ENCODE measurements at regions not wholly inside any gene's neighbourhood (a gene's known extent, or its start where the extent isn't known, plus 50 kb on each side); places are given as distances from the start of the nearest gene placed in this dataset.

DNA sequence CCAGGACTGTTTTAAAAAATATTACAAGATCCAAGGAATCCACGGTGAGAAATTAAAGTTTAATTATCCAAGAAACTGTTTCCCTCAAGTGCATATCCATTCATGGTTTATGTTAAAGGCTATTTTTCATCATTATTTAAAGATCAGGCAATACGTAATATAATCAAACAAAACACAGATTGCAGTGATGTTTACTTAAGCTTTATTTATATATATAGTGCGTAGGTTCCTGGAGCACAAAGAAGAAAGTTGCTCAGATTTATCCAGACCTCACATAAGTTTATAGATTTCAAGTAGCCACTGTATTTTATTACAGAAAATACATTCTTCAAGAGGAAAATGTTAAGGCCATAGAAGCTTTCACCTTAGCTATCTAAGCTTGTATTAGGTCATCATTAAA is 210.0 kb upstream of the KLF14 start:
- H3K9me3 ChIP-seq (ENCODE audit: control insufficient read depth, insufficient read depth, low read length): no peaks in the 10 kb centered on the region
- H3K36me3 ChIP-seq (ENCODE audit: control insufficient read depth, insufficient read depth, low read length): no peaks in the 10 kb centered on the region
- H3K9ac ChIP-seq (ENCODE audit: low read depth, low read length): no peak overlapping the region
- no peak overlapping the region for H3K4me3 ChIP-seq (ENCODE audit: low read depth, low read length)
- H3K4me1 ChIP-seq (ENCODE audit: control insufficient read depth, insufficient read depth, low read length): peaks cover 38% of the 10 kb centered on the region
- H3K27ac ChIP-seq (ENCODE audit: low read depth, low read length): no peak overlapping the region
- no peaks in the 10 kb centered on the region for H3K27me3 ChIP-seq (ENCODE audit: control insufficient read depth, insufficient read depth, low read length)

- Histone ChIP-seq H3K4me3 (ENCODE audit: low read depth, low read length) (no peak overlapping the region), H3K27me3 (ENCODE audit: control insufficient read depth, insufficient read depth, low read length) (no peaks in the 10 kb centered on the region)
Observed at GRCh38 chr7:130944997-130945396, 211.0 kb upstream of the KLF14 start.

DNA sequence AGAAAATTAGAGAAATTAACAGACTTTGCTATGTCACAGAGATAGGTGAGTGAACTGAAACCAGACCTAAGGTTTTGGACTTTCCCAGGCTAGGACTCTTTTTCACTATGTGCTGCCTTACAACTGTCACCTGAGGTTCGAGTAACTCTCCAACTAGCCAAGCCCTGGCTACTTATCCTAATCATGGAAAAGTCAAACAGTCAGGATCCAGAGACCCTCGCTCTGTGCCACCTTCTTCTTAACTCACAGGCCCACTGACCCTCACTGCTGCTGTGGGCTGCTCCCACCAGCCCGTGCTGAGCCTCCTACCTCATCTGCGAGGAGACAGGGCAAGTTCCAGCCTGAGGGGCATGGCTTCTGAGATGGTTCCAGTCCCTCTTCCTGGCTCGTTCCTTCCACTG is 211.4 kb upstream of the KLF14 start:
- Histone ChIP-seq H3K9me3 (ENCODE audit: control insufficient read depth, insufficient read depth, low read length) (no peaks in the 10 kb centered on the region), H3K4me3 (ENCODE audit: low read depth, low read length) (no peak overlapping the region), H3K9ac (ENCODE audit: low read depth, low read length) (no peak overlapping the region), H3K27ac (ENCODE audit: low read depth, low read length) (no peak overlapping the region), H3K4me1 (ENCODE audit: control insufficient read depth, insufficient read depth, low read length) (peaks cover 26% of the 10 kb centered on the region; the same call in 1 of the 2 replicates), H3K36me3 (ENCODE audit: control insufficient read depth, insufficient read depth, low read length) (no peaks in the 10 kb centered on the region), H3K27me3 (ENCODE audit: control insufficient read depth, insufficient read depth, low read length) (no peaks in the 10 kb centered on the region)

More at GRCh38 chr7:130944997-130945396, 211.0 kb upstream of the KLF14 start:
- no peak overlapping the region for H3K9ac ChIP-seq (ENCODE audit: low read depth, low read length)
- peaks cover 28% of the 10 kb centered on the region for H3K4me1 ChIP-seq (ENCODE audit: control insufficient read depth, insufficient read depth, low read length)
- H3K9me3 ChIP-seq (ENCODE audit: control insufficient read depth, insufficient read depth, low read length): no peaks in the 10 kb centered on the region
- H3K27ac ChIP-seq (ENCODE audit: low read depth, low read length): no peak overlapping the region
- H3K36me3 ChIP-seq (ENCODE audit: control insufficient read depth, insufficient read depth, low read length): no peaks in the 10 kb centered on the region

DNA sequence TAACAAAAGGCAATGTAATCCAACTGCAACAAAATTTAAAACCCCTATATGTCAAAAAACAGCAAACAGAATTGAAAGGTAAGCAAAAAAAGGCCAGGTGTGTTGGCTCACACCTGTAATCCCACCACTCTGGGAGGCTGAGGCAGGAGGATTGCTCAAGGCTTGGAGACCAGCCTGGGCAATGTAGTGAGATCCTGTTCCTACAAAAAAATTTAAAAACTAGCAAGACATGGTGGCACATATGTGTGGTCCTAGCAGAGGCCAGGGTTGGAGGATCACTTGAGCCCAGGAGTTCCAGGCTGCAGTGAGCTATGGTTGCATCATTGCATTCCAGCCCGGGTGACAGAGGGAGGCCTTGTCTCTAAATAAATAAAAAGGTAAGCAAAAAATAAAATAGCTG is 212.1 kb upstream of the KLF14 start:
- Histone ChIP-seq H3K9ac (ENCODE audit: low read depth, low read length) (no peak overlapping the region), H3K4me1 (ENCODE audit: control insufficient read depth, insufficient read depth, low read length) (peaks cover 20% of the 10 kb centered on the region; the same call in 1 of the 2 replicates), H3K27ac (ENCODE audit: low read depth, low read length) (no peak overlapping the region), H3K9me3 (ENCODE audit: control insufficient read depth, insufficient read depth, low read length) (no peaks in the 10 kb centered on the region), H3K4me3 (ENCODE audit: low read depth, low read length) (no peak overlapping the region), H3K36me3 (ENCODE audit: control insufficient read depth, insufficient read depth, low read length) (no peaks in the 10 kb centered on the region), H3K27me3 (ENCODE audit: control insufficient read depth, insufficient read depth, low read length) (no peaks in the 10 kb centered on the region)

DNA sequence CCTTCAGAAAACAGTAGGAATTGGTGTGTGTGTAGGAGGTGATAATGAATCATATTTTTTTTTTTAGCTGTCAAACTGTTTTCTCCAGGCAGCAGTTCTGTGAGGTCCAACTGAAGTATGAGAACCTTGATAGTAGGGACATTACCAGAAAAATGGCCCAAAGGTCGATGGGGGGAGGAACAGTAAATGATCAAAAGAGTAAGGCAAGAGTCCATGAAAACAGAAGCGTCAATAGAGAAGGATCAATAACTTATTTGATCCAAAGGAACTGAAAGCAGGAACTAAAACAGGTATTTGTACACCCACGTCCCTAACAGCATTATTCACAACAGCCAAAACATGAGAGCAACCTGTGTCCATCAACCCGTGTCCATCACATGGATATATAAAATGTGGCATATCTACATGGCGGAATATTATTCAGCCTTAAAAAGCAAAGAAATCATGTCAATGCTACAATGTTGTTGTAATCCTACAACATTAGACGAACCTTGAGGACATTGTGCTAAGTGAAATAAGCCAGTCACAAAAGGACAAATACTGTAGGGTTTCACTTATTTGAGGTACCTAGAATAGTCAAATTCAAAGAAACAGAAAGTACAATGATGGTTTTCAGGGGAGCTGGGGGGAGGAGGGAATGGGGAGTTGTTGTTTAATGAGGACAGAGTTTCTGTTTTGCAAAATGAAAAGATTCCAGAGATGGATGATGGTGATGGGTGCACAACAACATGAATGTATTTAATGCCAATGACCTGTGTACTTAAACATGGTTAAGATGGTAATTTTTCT is 214.0 kb upstream of the KLF14 start:
- Histone ChIP-seq H3K36me3 (ENCODE audit: control insufficient read depth, insufficient read depth, low read length) (no peaks in the 10 kb centered on the region), H3K4me3 (ENCODE audit: low read depth, low read length) (no peak overlapping the region), H3K4me1 (ENCODE audit: control insufficient read depth, insufficient read depth, low read length) (peaks cover 22% of the 10 kb centered on the region), H3K9me3 (ENCODE audit: control insufficient read depth, insufficient read depth, low read length) (no peaks in the 10 kb centered on the region), H3K27ac (ENCODE audit: low read depth, low read length) (no peak overlapping the region), H3K9ac (ENCODE audit: low read depth, low read length) (no peak overlapping the region), H3K27me3 (ENCODE audit: control insufficient read depth, insufficient read depth, low read length) (no peaks in the 10 kb centered on the region)

- peaks cover 18% of the 10 kb centered on the region for H3K4me1 ChIP-seq (ENCODE audit: control insufficient read depth, insufficient read depth, low read length)
- H3K4me3 ChIP-seq (ENCODE audit: low read depth, low read length): no peak overlapping the region
- H3K36me3 ChIP-seq (ENCODE audit: control insufficient read depth, insufficient read depth, low read length): no peaks in the 10 kb centered on the region
- no peak overlapping the region for H3K9ac ChIP-seq (ENCODE audit: low read depth, low read length)
- H3K9me3 ChIP-seq (ENCODE audit: control insufficient read depth, insufficient read depth, low read length): no peaks in the 10 kb centered on the region
- no peaks in the 10 kb centered on the region for H3K27me3 ChIP-seq (ENCODE audit: control insufficient read depth, insufficient read depth, low read length)
- no peak overlapping the region for H3K27ac ChIP-seq (ENCODE audit: low read depth, low read length)
Observed at GRCh38 chr7:130948822-130949221, 214.8 kb upstream of the KLF14 start.

GRCh38 chr7:130949550-130949949 is 215.5 kb upstream of the KLF14 start:
- Histone ChIP-seq H3K9me3 (ENCODE audit: control insufficient read depth, insufficient read depth, low read length) (no peaks in the 10 kb centered on the region), H3K27ac (ENCODE audit: low read depth, low read length) (no peak overlapping the region), H3K4me3 (ENCODE audit: low read depth, low read length) (no peak overlapping the region), H3K36me3 (ENCODE audit: control insufficient read depth, insufficient read depth, low read length) (no peaks in the 10 kb centered on the region), H3K27me3 (ENCODE audit: control insufficient read depth, insufficient read depth, low read length) (no peaks in the 10 kb centered on the region), H3K9ac (ENCODE audit: low read depth, low read length) (no peak overlapping the region), H3K4me1 (ENCODE audit: control insufficient read depth, insufficient read depth, low read length) (peaks cover 17% of the 10 kb centered on the region)

- Histone ChIP-seq H3K27ac (ENCODE audit: low read depth, low read length) (no peak overlapping the region), H3K4me3 (ENCODE audit: low read depth, low read length) (no peak overlapping the region), H3K36me3 (ENCODE audit: control insufficient read depth, insufficient read depth, low read length) (no peaks in the 10 kb centered on the region), H3K27me3 (ENCODE audit: control insufficient read depth, insufficient read depth, low read length) (no peaks in the 10 kb centered on the region), H3K9me3 (ENCODE audit: control insufficient read depth, insufficient read depth, low read length) (no peaks in the 10 kb centered on the region), H3K4me1 (ENCODE audit: control insufficient read depth, insufficient read depth, low read length) (peaks cover 19% of the 10 kb centered on the region), H3K9ac (ENCODE audit: low read depth, low read length) (no peak overlapping the region)
Observed at GRCh38 chr7:130950054-130950453, 216.0 kb upstream of the KLF14 start.

DNA sequence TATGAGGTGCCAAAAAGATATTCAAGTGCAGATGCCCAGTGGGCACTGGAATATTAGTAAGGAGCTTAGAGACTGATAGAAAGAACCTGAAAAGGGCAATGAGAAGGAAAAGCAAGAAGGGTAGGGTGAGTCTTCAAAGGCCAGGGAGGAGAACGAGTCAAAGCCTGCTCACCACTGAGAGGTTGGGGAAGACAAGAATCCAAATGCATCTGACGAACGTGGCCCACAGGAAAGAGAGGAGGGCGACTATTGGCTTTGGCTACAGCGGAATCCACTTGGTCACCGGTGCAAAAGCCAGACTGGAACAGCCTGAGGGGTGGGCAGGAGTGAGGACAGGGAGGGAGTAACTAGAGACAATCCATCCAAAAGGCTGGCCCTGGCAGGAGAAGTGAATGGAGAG is 216.7 kb upstream of the KLF14 start:
- Histone ChIP-seq H3K27ac (ENCODE audit: low read depth, low read length) (no peak overlapping the region), H3K4me3 (ENCODE audit: low read depth, low read length) (no peak overlapping the region), H3K9me3 (ENCODE audit: control insufficient read depth, insufficient read depth, low read length) (no peaks in the 10 kb centered on the region), H3K36me3 (ENCODE audit: control insufficient read depth, insufficient read depth, low read length) (no peaks in the 10 kb centered on the region), H3K4me1 (ENCODE audit: control insufficient read depth, insufficient read depth, low read length) (peaks cover 20% of the 10 kb centered on the region), H3K27me3 (ENCODE audit: control insufficient read depth, insufficient read depth, low read length) (no peaks in the 10 kb centered on the region), H3K9ac (ENCODE audit: low read depth, low read length) (no peak overlapping the region)

DNA sequence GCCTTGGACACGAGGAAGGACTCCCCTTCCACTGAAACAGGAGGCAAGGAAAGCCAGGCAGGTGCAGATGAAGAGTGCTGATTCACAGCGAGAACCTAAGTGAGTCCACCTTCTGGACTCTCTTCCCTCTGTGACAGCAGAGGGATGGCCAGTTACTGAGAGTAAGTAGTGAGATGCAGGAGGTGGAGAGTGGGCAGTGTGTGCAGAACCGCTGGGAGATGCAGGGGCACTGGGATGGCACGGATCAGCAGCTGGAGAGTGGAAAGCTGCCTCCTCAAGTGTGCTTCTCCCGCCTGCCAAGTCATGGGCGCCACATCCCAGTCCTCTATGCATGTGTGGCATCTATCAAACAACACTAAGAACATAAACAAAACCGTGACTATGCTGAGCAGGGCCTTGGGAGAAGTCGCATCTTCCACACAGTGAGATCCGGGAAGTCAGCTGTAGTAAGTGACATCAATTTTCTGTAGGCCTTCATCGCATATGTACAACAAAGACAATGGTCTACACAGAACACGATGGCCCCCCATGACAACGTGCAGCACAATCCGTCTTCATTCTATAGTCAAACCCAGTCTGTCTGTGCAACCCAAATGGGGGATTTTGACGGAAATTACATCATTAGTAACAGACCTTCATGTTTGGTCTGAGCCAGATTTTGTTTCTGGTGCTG is 217.4 kb upstream of the KLF14 start:
- no peaks in the 10 kb centered on the region for H3K27me3 ChIP-seq (ENCODE audit: control insufficient read depth, insufficient read depth, low read length)
- peaks cover 20% of the 10 kb centered on the region for H3K4me1 ChIP-seq (ENCODE audit: control insufficient read depth, insufficient read depth, low read length)
- no peaks in the 10 kb centered on the region for H3K36me3 ChIP-seq (ENCODE audit: control insufficient read depth, insufficient read depth, low read length)
- H3K4me3 ChIP-seq (ENCODE audit: low read depth, low read length): no peak overlapping the region
- no peak overlapping the region for H3K27ac ChIP-seq (ENCODE audit: low read depth, low read length)
- no peaks in the 10 kb centered on the region for H3K9me3 ChIP-seq (ENCODE audit: control insufficient read depth, insufficient read depth, low read length)
- H3K9ac ChIP-seq (ENCODE audit: low read depth, low read length): no peak overlapping the region
